Right forelimb (tissue), 1 donor: ENCODE measurements at regions not wholly inside any gene's neighbourhood (a gene's known extent, or its start where the extent isn't known, plus 50 kb on each side); places are given as distances from the start of the nearest gene placed in this dataset.
"Not testable (repeated sequence)": the region's sequence is repeated elsewhere in the genome, so short reads cannot be mapped to it uniquely, and the experiment has no call there.

ENCODE experiments used
- DNase-seq: peaks from one replicate; pipeline ENCODE4 v3.0.0-alpha.2; 2018

DNA sequence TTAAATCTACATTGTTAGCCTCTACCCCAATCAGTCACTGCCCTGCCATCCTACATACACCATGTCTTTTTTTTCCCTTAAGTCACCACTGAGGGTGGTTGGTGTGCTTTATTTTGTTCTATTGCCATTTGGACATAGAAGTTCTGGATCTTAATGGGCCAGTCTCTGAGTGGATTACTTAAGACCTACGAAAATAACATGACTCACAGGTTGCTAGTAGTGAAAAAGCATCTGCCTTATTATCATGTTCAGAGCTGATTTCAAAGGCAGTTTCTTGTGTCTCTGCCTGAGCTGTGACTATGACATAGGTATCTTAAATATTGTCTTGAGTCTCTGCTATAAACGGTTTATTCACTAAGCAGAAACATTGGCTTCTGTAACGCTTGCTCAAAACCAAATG, 410.8 kb downstream of the MDFIC start:
- no peak for DNase-seq

DNA sequence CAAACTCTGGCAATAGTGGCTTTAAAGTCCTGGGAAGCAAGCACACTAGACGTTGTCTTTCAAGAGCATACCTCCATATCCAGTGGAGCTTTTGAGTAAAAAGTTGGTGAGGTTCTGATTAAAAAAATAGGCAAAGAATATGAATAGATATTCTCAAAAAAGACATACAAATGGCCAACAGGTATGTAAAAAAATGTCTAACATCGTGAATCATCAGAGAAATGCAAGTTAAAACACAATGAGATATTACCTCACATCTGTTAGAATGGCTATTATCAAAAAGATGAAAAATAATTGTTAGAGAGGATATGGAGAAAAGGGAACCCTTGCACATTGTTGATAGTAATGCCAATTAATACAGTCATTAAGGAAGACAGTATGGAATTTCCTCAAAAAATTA, 407.1 kb downstream of the MDFIC start:
- no peak for DNase-seq

GRCh38 chr7:115328018-115328417, 406.1 kb downstream of the MDFIC start:
- no peak for DNase-seq

GRCh38 chr7:115327326-115327725, 405.4 kb downstream of the MDFIC start:
- DNase-seq, result no peak

DNA sequence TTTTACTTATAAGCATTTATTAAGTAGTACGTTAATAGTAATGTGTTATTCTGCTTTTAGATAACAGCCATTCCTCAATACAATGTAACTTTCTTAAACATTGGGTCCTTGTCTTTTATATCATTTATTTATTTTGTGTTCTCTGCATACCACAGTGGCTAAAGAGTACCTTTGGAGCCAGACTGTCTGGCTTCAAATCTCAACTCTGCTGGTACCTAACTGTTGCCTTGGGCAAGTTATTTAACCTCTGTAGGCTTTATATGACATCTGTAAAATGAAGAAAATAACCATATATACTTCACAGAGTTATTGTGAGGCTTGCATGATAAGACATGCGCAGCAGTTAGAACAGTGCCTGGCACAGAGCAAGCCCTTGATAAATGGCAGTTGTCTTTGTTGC, 397.6 kb downstream of the MDFIC start:
- DNase-seq, result no peak

DNA sequence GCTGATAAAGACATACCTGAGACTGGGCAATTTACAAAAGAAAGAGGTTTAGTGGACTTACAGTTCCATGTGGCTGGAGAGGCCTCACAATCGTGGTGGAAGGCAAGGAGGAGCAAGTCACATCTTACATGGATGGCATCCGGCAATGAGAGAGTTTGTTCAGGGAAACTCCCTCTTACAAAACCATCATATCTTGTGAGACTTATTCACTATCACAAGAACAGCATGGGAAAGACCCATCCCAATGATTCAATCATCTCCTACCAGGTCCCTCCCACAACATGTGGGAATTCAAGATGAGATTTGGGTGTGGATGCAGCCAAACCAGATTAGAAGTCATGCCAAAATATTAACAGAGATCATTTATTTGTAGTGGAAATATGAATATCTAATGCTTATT, 388.4 kb downstream of the MDFIC start:
- DNase-seq, result not testable (repeated sequence)

DNA sequence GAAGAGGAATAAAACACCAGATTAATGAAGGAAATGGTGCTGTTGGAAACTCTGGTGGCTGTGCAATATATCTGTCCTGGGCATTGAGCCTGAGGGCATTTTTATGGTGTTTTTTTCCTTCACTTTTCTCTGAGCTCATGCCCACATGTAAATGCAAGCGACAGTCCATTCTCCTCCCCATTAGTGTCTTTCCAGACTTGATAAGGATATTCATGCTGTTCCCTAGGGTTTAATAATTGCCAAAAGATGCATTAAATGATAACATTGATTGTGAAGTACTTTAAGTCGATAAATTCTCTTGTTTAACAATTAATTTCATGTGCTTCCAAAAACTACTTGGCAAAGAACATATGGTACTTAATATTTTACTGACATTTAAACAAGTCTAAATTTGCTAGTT, 384.7 kb downstream of the MDFIC start:
- DNase-seq, result no peak

GRCh38 chr7:115300231-115300870, 378.5 kb downstream of the MDFIC start:
- no peak for DNase-seq

GRCh38 chr7:115299397-115300037, 377.6 kb downstream of the MDFIC start:
- no peak for DNase-seq

DNA sequence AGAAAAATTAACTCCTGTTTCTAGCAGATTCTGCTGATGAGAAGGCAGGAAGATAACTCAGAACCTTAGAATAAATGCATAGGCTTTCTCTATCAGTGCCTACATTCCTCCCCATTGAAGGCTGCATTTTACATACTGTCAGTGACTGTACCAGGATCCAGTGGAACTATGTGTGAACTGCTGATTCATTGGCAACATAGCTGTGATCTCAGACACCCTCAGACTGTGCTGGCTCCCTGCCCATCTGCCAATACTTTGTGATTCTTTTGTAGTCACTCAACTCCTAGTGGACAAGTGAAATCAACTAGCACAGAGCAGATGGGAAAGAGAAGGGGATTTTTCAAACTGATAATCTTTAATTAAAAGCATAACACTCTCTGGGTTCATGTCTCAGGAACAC, 375.8 kb downstream of the MDFIC start:
- no peak for DNase-seq

DNA sequence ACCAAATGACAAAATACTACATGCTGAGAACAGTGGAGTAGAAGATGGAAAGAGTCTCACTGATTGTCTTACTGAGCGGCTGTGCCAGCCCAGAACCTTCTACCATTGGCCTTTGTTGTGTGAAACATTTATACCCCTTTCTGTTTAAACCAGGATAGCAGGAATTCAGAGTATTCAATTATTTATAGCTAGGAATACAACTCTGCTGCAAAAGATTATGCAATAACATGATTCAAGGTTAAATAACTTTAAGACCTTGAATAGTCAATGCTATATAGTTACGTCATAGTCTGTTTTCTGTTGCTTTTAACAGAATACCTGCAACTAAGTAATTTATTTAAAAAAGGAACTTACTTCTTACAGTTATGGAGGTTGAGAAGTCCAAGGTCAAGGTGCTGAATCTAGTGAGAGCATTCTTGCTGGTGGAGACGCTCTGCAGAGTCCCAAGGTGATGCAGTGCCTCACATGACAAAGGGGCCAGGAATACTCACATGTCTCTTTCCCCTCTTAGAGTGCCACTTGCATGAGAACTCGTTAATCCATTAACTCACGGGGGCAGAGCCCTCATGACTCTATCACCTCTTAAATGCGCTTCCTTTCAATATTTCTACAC, 371.8 kb downstream of the MDFIC start:
- DNase-seq, result no peak

GRCh38 chr7:115292381-115292780, 370.5 kb downstream of the MDFIC start:
- no peak for DNase-seq

DNA sequence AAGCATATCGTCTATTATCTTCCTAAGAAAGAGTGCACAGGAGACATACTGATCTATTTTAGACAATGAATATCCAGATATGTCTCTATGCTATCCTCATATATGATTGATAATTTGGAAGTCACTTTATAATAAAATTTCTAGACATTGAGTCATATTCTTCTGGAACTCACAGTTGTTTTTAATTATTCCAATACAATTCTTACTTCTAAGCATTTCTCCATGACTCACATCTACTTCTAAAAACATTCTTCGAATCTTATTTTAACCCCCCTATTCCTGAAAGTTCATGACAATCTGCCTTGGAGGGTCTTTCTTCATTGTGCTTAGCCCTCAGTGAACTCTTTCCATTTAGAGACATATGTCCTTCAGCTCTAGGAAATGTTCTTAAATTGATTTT, 368.1 kb downstream of the MDFIC start:
- no peak for DNase-seq

DNA sequence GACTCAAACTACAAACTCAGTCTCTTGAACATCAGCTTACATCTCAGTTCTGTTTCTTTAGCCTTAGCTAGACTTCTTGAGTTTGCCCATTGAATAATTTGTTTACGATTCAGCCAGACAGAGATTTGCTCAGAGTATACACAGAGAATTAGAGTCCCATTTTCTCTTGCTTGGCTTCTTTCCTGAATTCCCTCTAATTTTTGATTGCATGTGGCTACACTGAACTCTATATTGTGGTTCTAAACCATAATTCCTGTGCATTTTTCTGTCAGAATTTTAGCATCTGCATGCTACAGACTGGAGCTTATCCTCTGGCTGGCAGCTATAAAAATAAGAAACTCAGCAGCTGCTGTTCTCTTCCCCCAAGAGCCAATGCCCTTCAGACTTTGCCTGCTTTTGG, 354.9 kb downstream of the MDFIC start:
- no peak for DNase-seq

DNA sequence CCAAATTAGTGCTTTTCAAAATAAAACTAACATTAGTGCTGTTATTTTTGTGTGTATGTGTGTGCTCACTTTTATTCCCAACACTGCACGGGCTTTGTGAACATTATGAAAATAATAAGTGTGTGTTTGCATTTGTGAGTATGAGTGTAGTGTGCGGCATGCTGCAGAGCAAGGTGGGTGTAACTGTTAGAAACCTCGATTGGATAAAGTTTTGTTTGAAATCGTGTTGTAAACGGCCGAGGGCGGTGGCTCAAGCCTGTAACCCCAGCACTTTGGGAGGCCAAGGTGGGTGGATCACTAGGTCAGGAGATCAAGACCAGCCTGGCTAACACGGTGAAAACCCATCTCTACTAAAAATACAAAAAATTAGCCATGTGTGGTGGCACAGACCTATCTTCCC, 352.0 kb downstream of the MDFIC start:
- not testable (repeated sequence) for DNase-seq

- DNase-seq, result no peak
These were observed 351.4 kb downstream of the MDFIC start for GRCh38 chr7:115273139-115273772.

DNA sequence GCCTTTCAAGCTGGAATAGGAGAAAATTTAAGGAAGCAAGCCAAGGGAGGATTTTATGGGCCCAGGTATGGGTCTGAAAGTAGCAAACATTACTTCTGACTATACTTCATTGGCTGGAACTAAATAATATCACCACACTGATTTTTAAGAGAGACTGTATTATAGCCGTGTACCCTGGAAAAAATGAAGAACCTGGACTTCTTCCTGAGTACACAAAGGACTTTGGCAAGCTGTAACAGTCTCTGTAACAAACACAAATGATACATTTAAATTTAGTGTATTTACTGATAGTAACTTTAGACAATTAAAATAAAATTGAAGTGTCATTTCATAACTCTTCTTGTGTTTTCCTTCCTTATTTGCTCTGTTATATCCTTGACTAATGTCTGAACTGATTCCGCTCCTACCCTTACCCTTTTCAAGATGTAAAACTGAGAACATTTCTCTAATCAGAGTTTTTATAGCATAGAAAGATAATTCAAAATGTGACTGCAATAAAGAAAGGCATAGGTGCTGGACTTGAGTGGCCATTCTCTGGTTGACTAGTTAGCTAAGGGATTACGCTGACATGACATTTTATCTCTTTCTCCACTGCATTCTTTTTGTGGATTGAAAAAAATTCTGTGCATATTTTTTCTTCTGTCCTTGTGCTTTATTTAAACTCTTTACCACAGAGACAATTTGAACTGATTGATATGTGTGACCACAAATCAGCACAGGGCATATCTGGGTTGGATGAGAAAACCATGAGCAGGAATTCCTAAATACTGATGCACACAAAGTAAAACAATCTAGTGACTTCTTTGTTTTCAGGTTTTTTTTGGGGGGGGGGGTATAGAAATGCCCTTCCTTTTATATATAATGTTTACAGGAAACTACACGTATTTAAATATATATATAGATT, 349.7 kb downstream of the MDFIC start:
- no peak for DNase-seq

GRCh38 chr7:115269486-115269885, 347.6 kb downstream of the MDFIC start:
- no peak for DNase-seq

DNA sequence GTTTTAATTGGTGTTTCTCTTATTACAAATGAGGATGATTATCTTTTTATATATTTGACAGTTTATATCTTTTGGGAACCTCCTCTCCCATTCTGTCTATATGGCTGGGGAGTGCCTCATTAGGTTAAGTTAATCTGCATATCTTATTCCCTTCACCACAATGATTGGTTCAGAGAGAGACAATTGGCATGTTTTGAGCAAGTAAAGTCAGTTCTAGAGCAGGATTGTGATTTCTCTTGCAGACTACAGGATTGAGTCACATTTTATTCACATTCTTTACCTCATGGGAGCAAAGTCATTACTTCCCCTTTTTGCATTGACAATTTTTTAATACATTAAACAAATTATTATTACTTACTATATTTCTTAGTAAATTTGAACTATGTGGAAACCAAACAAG, 345.6 kb downstream of the MDFIC start:
- DNase-seq, result no peak

DNA sequence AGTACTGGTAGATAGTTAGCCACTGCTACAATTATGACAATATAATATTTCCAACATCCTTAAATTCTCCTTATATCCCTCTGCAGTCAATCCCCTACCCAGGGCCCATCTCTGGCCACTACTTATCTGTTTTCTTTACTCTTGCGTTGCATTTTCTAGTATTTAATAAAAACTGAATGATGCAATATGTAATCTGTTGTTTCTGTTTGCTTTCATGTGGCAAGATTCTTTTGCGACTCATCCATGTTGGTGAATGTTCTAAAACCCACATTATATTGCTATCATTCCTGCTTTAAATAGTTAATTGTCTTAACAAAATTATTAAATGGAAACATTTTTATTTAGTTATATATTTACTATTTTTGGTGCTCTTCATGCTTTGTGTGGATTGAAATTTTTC, 338.5 kb downstream of the MDFIC start:
- DNase-seq, result no peak

GRCh38 chr7:115252461-115252860, 330.6 kb downstream of the MDFIC start:
- DNase-seq, result no peak

DNA sequence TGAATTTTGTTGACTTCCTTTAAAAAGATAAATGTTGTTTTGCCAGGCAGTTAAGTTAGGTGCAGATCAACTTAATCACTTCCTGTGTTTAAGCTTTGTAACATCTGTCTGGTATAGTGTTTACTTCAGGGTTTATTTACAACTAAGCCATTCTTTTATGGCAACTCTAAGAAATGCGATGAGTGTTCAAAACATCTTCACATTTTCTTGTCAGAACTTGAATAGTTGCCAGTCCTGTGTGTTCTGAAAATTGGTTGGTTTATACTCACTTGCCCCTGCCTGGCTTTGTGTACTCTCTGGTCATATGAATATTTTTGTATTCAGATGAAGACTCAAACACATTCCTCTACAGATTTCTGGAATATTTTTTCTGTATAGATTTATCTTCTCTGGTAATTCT, 327.2 kb downstream of the MDFIC start:
- no peak for DNase-seq

GRCh38 chr7:115241151-115241550, 319.3 kb downstream of the MDFIC start:
- no peak for DNase-seq
